ENCODE measurements at regions not wholly inside any gene's neighbourhood (a gene's known extent, or its start where the extent isn't known, plus 50 kb on each side); places are given as distances from the start of the nearest gene placed in this dataset.
"Not testable (repeated sequence)": the region's sequence is repeated elsewhere in the genome, so short reads cannot be mapped to it uniquely, and the experiment has no call there.

DNA sequence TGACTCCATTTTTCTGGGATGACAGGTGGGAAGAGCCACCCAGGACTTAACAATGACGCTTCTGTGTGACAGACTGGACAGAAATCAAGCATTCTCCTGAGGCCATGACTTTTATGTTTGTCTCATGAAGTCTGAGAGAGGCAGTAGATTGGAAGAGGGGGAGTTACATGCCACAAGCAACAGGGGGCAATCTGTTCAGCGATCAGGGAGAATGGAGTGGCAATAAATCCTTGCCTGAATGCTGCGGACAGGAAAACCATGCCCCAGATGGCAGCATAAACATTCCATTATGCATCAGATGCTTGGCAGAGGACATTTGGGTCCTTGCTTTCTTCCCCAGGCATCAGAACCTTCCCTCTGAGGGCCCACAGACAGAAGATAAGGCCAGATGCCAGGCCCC lies 312.4 kb upstream of the DIPK2B start:
- H3K4me3 ChIP-seq (ENCODE audit: low read depth, low read length) = no peak overlapping the region
- TF ChIP-seq, protein P1, sequence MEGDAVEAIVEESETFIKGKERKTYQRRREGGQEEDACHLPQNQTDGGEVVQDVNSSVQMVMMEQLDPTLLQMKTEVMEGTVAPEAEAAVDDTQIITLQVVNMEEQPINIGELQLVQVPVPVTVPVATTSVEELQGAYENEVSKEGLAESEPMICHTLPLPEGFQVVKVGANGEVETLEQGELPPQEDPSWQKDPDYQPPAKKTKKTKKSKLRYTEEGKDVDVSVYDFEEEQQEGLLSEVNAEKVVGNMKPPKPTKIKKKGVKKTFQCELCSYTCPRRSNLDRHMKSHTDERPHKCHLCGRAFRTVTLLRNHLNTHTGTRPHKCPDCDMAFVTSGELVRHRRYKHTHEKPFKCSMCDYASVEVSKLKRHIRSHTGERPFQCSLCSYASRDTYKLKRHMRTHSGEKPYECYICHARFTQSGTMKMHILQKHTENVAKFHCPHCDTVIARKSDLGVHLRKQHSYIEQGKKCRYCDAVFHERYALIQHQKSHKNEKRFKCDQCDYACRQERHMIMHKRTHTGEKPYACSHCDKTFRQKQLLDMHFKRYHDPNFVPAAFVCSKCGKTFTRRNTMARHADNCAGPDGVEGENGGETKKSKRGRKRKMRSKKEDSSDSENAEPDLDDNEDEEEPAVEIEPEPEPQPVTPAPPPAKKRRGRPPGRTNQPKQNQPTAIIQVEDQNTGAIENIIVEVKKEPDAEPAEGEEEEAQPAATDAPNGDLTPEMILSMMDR (IDR thresholded peaks at IDR 0.05; ENCODE audit: low read depth, low read length) = no peak
- TF ChIP-seq, protein P2, sequence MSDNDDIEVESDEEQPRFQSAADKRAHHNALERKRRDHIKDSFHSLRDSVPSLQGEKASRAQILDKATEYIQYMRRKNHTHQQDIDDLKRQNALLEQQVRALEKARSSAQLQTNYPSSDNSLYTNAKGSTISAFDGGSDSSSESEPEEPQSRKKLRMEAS (IDR thresholded peaks at IDR 0.05; ENCODE audit: low read depth, low read length) = no peak
- TF ChIP-seq MYC (IDR thresholded peaks at IDR 0.05; ENCODE audit: low read depth, low read length) (no peak), POLR2A (IDR thresholded peaks at IDR 0.05; ENCODE audit: extremely low read depth, insufficient read length) (no peak)

DNA sequence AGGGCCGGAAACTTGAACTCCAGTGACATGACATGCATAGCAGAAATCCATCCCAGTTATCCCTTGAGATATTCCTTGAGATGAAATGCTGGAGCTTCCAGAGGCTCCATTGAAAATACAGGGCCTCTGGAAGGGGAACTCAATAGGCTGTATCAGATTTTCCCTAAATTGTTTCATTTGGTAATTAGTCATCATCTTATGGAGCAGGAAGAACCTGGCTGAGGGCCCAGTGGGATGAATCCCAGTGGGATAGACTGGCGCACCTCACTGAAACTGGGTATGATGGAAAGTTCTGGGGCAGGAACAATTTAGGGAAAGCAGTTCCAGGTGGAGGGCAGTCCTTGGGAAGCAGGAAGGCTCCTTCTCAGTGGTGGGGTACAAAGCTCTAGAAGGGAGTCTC lies 307.8 kb upstream of the DIPK2B start:
- TF ChIP-seq, protein P1 (IDR thresholded peaks at IDR 0.05; ENCODE audit: low read depth, low read length) = no peak
- TF ChIP-seq, protein P2 (IDR thresholded peaks at IDR 0.05; ENCODE audit: low read depth, low read length) = no peak
- no peak for TF ChIP-seq MYC (IDR thresholded peaks at IDR 0.05; ENCODE audit: low read depth, low read length)
- TF ChIP-seq POLR2A (IDR thresholded peaks at IDR 0.05; ENCODE audit: extremely low read depth, insufficient read length) = no peak
- DNase-seq (ENCODE audit: low read depth) = no peak
- no peak overlapping the region for H3K4me3 ChIP-seq (ENCODE audit: low read depth, low read length)

More for the DNA sequence above, 312.4 kb upstream of the DIPK2B start:
- no peak for DNase-seq (ENCODE audit: low read depth)

DNA sequence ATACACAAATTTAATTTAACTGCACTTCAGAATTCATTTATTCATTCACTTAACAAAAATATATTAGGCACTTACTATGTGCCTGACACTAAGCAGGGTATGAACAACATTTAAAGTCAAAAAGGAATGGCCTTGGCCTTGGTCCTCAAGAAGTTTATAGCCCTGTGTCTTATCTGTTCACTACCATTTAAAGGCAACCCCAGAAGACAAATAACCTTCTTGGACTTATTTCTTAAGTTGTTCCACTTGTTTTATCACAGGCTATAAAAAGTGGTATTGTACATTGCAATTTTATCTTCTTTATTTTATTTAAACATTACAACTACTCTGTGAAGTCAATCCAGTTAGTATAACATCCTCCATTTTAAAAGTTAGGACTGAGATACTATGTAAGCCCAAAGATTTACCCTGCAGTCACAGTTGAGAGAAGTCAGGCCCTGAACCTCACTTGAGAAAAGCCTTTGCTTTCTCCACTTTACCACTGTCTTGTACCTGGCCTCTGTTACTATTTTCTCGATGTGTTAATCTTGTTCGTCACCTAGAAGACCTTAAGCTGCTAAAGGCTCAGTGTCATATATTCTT lies 305.6 kb upstream of the DIPK2B start:
- no peak for TF ChIP-seq MYC (IDR thresholded peaks at IDR 0.05; ENCODE audit: low read depth, low read length)

DNA sequence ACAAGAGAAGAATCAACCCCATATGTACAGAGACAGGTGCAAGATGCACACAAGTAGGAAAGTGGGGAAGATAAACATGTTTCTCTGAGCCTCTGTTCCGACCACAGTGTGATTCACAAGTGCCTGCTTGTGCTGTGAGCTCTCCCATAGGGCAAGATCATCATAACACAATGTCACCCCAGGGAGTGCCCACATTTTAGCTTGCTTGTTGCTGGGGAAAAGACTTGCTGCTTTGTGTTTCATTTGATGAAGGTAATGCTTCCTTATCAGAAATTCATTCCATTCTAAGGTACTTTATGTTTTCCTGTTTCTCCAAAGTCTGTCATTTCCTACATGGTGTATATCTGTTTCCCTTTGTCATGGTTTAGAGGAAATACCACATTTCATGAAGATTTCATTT lies 304.5 kb upstream of the DIPK2B start:
- TF ChIP-seq, protein P1 (IDR thresholded peaks at IDR 0.05; ENCODE audit: low read depth, low read length) = no peak
- TF ChIP-seq POLR2A (IDR thresholded peaks at IDR 0.05; ENCODE audit: extremely low read depth, insufficient read length) = no peak
- H3K4me3 ChIP-seq (ENCODE audit: low read depth, low read length) = no peak overlapping the region
- no peak for DNase-seq (ENCODE audit: low read depth)

More for the DNA sequence above, 305.6 kb upstream of the DIPK2B start:
- no peak for DNase-seq (ENCODE audit: low read depth)
- H3K4me3 ChIP-seq (ENCODE audit: low read depth, low read length) = no peak overlapping the region

DNA sequence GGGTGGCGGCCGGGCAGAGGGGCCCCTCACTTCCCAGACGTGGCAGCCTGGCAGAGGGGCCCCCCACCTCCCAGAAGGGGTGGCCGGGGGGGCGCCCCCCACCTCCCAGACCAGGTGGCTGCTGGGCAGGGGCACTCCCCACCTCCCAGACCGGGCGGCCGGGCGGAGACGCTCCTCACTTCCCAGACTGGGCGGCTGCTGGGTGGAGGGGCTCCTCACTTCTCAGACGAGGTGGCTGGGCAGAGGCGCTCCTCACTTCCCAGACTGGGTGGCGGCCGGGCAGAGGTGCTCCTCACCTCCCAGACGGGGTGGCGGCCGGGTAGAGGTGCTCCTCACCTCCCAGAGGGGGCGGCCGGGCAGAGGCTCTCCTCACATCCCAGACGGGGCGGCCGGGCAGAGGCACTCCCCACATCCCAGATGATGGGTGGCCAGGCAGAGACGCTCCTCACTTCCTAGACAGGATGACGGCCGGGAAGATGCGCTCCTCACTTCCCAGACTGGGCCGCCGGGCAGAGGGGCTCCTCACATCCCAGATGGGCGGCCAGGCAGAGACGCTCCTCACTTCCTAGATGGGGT lies 303.2 kb upstream of the DIPK2B start:
- H3K4me3 ChIP-seq (ENCODE audit: low read depth, low read length); DNase-seq (ENCODE audit: low read depth): not testable (repeated sequence)

DNA sequence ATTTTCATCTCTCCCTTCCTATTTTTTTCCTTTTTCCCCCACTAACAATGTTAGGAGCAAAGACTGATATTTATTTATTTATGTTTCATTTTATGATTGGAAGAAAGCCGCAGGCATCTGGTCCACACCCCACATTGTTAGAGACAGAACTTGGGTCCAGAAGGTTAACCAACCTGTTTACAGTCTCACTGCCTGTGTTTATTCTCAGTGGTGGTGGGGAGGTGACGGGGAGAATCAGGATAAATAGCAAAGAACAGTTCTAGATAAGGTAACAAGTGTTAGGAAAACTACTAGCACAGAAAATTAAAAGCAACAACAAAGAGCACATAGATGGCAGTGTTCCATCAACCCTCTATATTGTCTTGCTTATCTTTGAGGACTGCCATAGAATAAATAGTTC lies 301.7 kb upstream of the DIPK2B start:
- no peak for TF ChIP-seq POLR2A (IDR thresholded peaks at IDR 0.05; ENCODE audit: extremely low read depth, insufficient read length)
- TF ChIP-seq MYC (IDR thresholded peaks at IDR 0.05; ENCODE audit: low read depth, low read length) = no peak
- TF ChIP-seq, protein P2 (IDR thresholded peaks at IDR 0.05; ENCODE audit: low read depth, low read length) = no peak
- TF ChIP-seq, protein P1 (IDR thresholded peaks at IDR 0.05; ENCODE audit: low read depth, low read length) = no peak
- no peak overlapping the region for H3K4me3 ChIP-seq (ENCODE audit: low read depth, low read length)
- no peak for DNase-seq (ENCODE audit: low read depth)

DNA sequence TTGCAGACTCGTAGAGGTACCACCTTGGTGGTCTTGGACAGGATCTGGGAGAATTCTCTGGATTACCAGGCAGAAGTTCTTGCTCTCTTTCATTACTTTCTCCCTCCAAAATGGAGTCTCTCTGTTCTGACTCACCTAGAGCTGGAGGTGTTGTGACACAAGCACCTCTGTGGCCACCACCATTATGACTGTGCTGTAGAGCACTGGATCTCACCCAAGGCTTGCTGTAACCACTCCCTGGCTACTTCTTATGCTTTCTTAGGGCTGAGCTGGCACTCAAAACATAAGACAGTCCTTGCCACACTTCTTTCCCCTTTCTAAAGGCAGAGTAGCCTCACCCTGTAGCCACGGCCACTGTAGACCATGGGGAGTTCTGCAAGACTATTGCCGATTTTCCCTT lies 296.6 kb upstream of the DIPK2B start:
- TF ChIP-seq MYC (IDR thresholded peaks at IDR 0.05; ENCODE audit: low read depth, low read length) (no peak), POLR2A (IDR thresholded peaks at IDR 0.05; ENCODE audit: extremely low read depth, insufficient read length) (no peak)
- TF ChIP-seq, protein P2 (IDR thresholded peaks at IDR 0.05; ENCODE audit: low read depth, low read length) = no peak
- TF ChIP-seq, protein P1 (IDR thresholded peaks at IDR 0.05; ENCODE audit: low read depth, low read length) = no peak
- DNase-seq (ENCODE audit: low read depth) = no peak
- H3K4me3 ChIP-seq (ENCODE audit: low read depth, low read length) = no peak overlapping the region

Data from NB4 (cell line).